Stimulated activated CD4-positive, alpha-beta T cell treated with anti-CD3 and anti-CD28 coated beads, Interleukin-2, amount 100 ng/mL, for 24 hours (primary cell): ENCODE measurements at regions not wholly inside any gene's neighbourhood (a gene's known extent, or its start where the extent isn't known, plus 50 kb on each side); places are given as distances from the start of the nearest gene placed in this dataset.

ENCODE experiments used
- DNase-seq, 2 donors: peaks; one replicate each; pipeline ENCODE4 v3.0.0-alpha.2; 2020

GRCh38 chr2:145652571-145653545, 1132.9 kb upstream of the ZEB2 start:
- no peak for DNase-seq

- DNase-seq, result no peak
Observed at GRCh38 chr2:145652036-145652435, 1132.1 kb upstream of the ZEB2 start.

GRCh38 chr2:145650226-145650625, 1130.3 kb upstream of the ZEB2 start:
- no peak for DNase-seq

GRCh38 chr2:145649061-145649460, 1129.1 kb upstream of the ZEB2 start:
- DNase-seq, result no peak

GRCh38 chr2:145644820-145645302, 1124.9 kb upstream of the ZEB2 start:
- no peak for DNase-seq

- no peak for DNase-seq
Observed at GRCh38 chr2:145638675-145639074, 1118.8 kb upstream of the ZEB2 start.

GRCh38 chr2:145635706-145636427, 1115.9 kb upstream of the ZEB2 start:
- DNase-seq, result no peak

GRCh38 chr2:145631561-145631960, 1111.6 kb upstream of the ZEB2 start:
- no peak for DNase-seq

GRCh38 chr2:145626301-145626700, 1106.4 kb upstream of the ZEB2 start:
- no peak for DNase-seq

GRCh38 chr2:145625111-145625510, 1105.2 kb upstream of the ZEB2 start:
- DNase-seq, result no peak

GRCh38 chr2:145623136-145623535, 1103.2 kb upstream of the ZEB2 start:
- DNase-seq, result no peak

GRCh38 chr2:145622285-145622684, 1102.4 kb upstream of the ZEB2 start:
- no peak for DNase-seq

GRCh38 chr2:145617906-145618305, 1098.0 kb upstream of the ZEB2 start:
- DNase-seq, result no peak

GRCh38 chr2:145617420-145617819, 1097.5 kb upstream of the ZEB2 start:
- DNase-seq, result no peak

- DNase-seq, result no peak
Observed at GRCh38 chr2:145615626-145616025, 1095.7 kb upstream of the ZEB2 start.

GRCh38 chr2:145609951-145610350, 1090.0 kb upstream of the ZEB2 start:
- no peak for DNase-seq

GRCh38 chr2:145601361-145601925, 1081.5 kb upstream of the ZEB2 start:
- no peak for DNase-seq

GRCh38 chr2:145600811-145601210, 1080.9 kb upstream of the ZEB2 start:
- no peak for DNase-seq

- DNase-seq, result no peak
Observed at GRCh38 chr2:145599756-145600155, 1079.8 kb upstream of the ZEB2 start.

- no peak for DNase-seq
Observed at GRCh38 chr2:145598434-145598833, 1078.5 kb upstream of the ZEB2 start.

- no peak for DNase-seq
Observed at GRCh38 chr2:145597809-145598208, 1077.9 kb upstream of the ZEB2 start.

GRCh38 chr2:145597006-145597405, 1077.1 kb upstream of the ZEB2 start:
- DNase-seq, result no peak

GRCh38 chr2:145596416-145596815, 1076.5 kb upstream of the ZEB2 start:
- no peak for DNase-seq

GRCh38 chr2:145595296-145595695, 1075.4 kb upstream of the ZEB2 start:
- no peak for DNase-seq
